NCI-H2107 treated with DMSO at 0.1 percent for 48 hours (cell line): ENCODE measurements at regions not wholly inside any gene's neighbourhood (a gene's known extent, or its start where the extent isn't known, plus 50 kb on each side); places are given as distances from the start of the nearest gene placed in this dataset.
A peak's percentile ranks its signal among the peaks of the same experiment; 100 is the strongest.

ENCODE experiments used
- DNase-seq: peaks from one replicate; lab custom pipeline; 2025; ENCODE audit not compliant: unreplicated experiment; lab: John Stamatoyannopoulos, UW

GRCh38 chr2:120453635-120453998, 107.7 kb downstream of the INHBB start:
- no peak for DNase-seq

DNA sequence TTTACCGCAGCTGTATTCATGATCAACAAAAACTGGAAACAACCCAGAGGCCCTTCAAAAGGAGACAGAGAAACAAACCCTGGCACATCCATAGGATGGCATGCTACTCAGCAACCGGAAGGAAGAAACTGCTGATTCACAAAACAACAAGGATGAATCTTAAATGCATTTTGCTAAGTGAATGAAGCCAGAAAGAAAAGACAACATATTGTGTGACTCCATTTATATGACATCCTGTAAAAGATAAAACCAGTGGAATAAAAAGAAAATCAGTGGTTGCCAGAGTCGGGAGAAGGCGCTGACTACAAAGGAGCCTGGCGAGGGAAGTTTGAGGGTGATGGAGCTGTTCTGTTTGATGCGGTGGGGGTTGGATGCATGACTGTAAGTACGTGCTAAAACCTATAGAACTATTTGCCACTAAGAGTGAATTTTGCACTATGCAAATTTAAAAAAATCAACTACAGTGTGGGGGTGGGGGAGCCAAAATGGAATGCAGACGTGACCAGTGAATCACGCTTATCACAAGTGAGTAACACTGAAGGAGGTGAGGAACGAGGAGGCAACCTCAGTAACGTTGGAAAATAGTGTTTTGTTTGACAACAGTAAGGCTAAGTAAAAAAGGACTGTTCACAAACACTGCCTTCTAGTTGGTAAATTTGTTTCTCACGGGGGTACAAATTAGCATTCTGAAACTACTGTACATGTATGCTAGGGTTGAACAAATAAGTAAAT, 108.9 kb downstream of the INHBB start:
- no peak for DNase-seq

DNA sequence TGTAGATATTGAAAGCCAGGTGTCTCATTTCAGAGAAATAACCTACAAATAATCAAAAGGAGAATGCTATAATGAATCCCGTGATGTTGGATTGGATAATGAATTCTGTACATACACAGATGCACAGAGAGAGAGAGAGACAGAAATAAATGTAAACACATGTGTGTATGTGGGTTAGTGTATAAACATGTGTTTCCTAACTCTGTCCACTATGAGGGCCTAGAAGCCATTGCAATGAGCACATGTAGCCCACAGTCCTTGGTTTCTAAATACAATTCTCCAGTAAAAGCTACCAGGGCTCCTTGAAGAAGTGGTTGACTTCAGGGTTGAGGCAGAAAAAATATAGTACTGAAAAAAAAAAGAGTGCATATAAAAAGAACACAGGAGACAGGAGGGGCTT, 109.5 kb downstream of the INHBB start:
- no peak for DNase-seq

DNA sequence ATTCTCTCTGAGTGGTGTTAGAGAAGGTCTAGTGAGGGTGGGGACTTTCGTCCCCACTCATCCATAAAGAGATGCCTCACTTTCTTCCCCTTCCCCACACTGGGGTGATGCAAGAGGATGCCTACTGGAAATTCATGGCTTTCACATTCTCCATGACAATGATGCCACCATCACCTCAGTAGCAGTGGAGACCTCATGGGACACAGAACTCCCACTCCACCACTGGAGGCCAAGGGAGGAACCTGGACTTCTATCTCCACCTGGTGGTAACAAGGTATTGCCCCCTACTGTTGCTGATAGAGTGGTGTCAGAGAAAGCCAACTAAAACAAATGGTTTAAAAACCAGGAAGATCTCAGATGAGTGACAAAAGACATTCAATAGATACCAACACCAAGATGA, 110.9 kb downstream of the INHBB start:
- no peak for DNase-seq

- no peak for DNase-seq
These were observed 114.6 kb downstream of the INHBB start for GRCh38 chr2:120460511-120460910.

- no peak for DNase-seq
These were observed 115.2 kb downstream of the INHBB start for GRCh38 chr2:120461092-120461491.

DNA sequence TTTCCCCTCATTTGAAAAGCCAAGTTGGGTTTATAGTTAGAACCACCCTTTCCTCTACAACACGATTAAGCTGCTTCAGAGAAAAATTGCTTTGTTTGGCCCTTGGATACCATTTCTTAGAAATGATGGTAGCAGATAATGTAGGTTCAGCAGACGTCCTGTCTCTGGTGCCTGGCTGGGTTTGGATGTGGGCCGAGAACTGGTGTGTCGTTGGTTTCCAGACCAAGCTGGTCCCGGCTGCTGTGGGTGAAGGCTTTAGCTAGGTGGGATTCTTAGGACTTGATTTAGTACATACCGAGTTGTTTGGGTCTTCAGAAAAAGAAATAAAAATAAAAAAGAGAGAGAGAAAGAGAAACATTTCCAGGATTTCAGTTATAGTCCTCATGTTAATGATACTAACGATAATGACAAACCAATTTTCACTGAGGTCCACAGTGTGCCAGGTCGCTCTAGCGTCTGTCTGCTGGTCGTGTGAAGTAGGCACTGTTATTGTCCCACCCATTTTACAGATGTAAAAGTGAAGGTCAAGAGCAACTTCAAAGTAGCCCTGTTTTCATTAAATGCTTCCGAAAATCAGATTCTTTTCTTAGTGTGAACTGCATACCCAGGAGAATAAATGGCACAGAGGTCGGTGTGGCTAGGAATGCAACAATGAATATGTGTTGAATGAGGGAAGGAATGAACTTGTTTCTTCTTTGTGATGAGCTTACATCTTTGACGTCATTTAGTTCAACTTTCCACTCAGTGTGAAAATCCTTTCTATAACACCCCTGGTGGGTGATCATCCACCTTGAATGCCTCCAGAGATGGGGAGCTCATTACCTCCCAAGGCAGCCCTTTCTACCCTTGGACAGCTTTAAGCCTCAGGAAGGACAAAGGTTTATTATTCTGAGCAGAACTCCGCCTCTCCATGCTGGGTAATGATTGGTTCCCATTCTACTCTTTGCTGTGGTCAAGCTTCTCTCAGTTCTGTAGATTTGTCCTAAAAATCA, 115.9 kb downstream of the INHBB start:
- DNase-seq, result no peak

- DNase-seq, result no peak
These were observed 117.6 kb downstream of the INHBB start for GRCh38 chr2:120463527-120463926.

- DNase-seq, result no peak
These were observed 118.1 kb downstream of the INHBB start for GRCh38 chr2:120463996-120464395.

GRCh38 chr2:120464448-120464931, 118.6 kb downstream of the INHBB start:
- DNase-seq, result no peak

DNA sequence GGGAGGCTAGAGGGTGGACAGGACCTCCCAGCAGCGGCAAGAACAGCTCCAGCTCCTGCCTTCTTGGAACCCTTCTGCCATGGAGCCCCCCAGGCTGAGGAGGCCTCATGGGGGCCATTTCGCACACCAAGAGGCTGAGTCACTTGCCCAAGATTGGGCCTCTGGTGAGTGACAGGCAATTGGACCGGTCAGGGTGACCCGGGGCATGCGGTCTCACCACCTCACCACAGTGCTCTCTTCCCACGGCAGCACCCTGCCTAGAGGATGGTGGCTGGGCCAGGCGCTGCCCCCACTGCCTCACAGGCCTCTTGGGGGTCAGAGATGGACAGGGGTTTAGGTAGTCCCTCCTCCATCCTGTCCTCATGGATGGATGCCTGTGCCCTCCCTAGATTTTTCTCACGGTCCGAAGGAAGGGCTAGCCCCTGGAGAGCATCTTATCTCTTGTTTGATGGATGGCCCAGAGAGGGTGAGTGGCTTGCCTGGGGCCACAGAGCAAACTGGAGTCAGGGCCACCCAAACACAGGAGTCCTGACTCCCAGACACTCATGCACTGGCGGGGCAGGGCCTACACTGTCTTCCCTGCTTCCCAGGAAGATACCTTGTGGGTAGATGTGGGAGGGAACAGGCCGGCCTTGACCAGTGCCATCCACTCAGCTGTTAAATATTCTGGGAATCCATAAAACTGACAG, 119.2 kb downstream of the INHBB start:
- DNase-seq, result no peak

GRCh38 chr2:120465701-120465988, 119.7 kb downstream of the INHBB start:
- no peak for DNase-seq

- peak; percentile 44 for DNase-seq
These were observed 120.2 kb downstream of the INHBB start for GRCh38 chr2:120465989-120466703.

DNA sequence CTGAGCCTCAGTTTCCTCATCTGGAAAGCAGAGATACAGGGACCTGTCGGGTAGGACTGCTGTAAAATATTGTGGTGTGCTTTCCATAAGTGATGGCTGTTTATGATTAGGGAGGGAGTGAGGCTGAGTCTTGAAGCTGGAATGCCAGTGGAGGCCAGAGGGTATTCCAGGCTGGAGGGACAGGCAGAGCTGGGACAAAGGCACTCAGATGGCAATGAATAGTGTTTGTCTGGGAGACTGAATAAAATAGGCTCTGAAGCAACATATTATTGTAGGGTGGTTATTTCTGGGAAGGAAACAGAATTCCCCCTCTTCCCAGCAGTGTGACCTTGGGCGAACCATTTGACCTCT, 120.7 kb downstream of the INHBB start:
- DNase-seq, result no peak

GRCh38 chr2:120468136-120468535, 122.2 kb downstream of the INHBB start:
- no peak for DNase-seq

GRCh38 chr2:120469426-120469825, 123.5 kb downstream of the INHBB start:
- no peak for DNase-seq

- no peak for DNase-seq
These were observed 124.4 kb downstream of the INHBB start for GRCh38 chr2:120470041-120470965.

DNA sequence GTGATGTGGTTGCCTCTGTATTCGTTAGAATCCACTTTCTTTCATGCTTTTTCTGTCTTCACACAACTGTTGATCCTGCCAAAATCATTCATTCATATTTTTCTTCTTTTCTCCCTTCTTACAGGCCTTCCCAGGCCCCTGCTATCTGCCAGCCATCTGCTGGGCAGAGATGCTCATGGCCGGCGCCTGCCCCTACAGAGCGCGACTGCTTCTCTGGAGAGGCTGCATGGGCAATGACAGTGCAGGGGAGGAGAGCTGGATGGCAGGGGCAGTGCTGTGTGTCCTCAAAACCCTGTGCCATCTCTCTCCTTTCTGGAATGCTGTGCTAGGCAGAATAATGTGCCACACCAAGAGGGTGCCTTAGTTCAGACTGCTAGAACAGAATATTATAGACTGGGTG, 125.2 kb downstream of the INHBB start:
- DNase-seq, result no peak

DNA sequence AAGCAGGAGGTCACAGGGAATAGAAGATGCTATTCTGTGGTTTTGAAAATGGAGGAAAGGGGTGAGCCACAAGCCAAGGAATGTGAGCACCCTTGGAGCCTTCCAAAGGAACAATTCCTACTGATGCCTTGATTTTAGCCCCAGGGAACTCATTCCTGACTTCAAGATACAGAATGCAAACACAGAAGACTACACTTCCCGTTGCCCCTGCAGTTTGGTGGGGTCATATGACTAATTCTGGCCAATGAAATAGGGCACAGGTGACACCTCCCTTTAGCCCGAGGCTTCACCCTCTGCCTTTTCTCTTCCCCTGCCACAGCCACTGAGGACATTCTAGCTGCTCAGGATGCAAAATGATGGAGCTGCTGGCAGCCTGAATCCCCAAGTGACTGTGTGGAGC, 126.1 kb downstream of the INHBB start:
- DNase-seq, result no peak

DNA sequence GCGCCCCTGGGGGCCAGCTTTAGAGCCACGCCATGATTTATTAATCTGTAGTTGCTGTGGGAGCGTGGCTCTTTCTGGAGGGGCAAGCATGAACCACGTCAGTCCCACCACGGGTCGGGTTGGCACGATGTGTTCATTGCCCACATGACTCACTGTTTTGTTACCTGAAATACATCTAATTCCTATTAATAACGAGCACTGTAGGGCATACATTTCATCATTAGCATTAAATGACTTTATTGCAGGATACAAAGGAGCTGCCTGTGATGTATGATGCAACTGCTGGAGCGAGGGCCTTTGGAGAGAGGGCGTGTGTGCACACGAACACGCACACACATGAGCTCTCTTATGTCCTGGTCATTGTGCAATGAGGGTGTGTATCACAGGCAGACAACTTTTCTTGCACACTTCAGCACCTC, 127.0 kb downstream of the INHBB start:
- no peak for DNase-seq
